Vagina (tissue), 2 donors: ENCODE measurements at regions not wholly inside any gene's neighbourhood (a gene's known extent, or its start where the extent isn't known, plus 50 kb on each side); places are given as distances from the start of the nearest gene placed in this dataset.

ENCODE experiments used
- DNase-seq, 2 donors: peaks; one replicate each; pipeline ENCODE4 v3.0.0-alpha.2; 2017; ENCODE audit errors: extremely low spot score in 2 of 2
- H3K27ac ChIP-seq: fragments of 200-600 bp; sonication (generic); one replicate; pipeline ENCODE4 v1.5.1; 2019
- H3K27me3 ChIP-seq: fragments of 200-600 bp; sonication (generic); one replicate; pipeline ENCODE4 v1.5.1; 2019
- H3K36me3 ChIP-seq, 2 donors: fragments of 200-600 bp; sonication (generic); one replicate each; pipeline ENCODE4 v1.5.1; 2017 to 2019
- H3K4me1 ChIP-seq: fragments of 200-600 bp; sonication (generic); one replicate; pipeline ENCODE4 v1.5.1; 2019
- H3K4me3 ChIP-seq, 2 donors: fragments of 200-600 bp; sonication (generic); 1 replicate in 1 of 2; 2 replicates in 1 of 2; pipeline ENCODE4 v1.5.1; 2016 to 2019
- H3K9me3 ChIP-seq: fragments of 200-600 bp; sonication (generic); one replicate; pipeline ENCODE4 v1.5.1; 2019
- CTCF ChIP-seq, 3 experiments: fragments of 450-650 bp in 2 of 3; fragments of 200-600 bp in 1 of 3; sonication (generic) in 1 of 3; IDR thresholded peaks; one replicate each; pipeline ENCODE4 v1.5.1; 2017 to 2019; ENCODE audit warnings: antibody characterized with exemption in 3 of 3, mild to moderate bottlenecking in 2 of 3, moderate library complexity in 2 of 3
- POLR2A ChIP-seq, 2 donors: fragments of 450-650 bp; IDR thresholded peaks; one replicate each; pipeline ENCODE4 v1.6.1; 2017; ENCODE audit warnings: antibody characterized with exemption in 2 of 2, mild to moderate bottlenecking in 2 of 2, moderate library complexity in 2 of 2
- POLR2AphosphoS5 ChIP-seq, 2 donors: sonication (generic); formaldehyde crosslinking; IDR thresholded peaks; one replicate each; pipeline ENCODE4 v1.9.0; 2017; ENCODE audit warnings: antibody characterized with exemption in 2 of 2, mild to moderate bottlenecking in 2 of 2, low read depth in 1 of 2; ENCODE audit not compliant: insufficient read depth in 1 of 2
- intact Hi-C: fragments of 100-400 bp; cut with DNase I; formaldehyde crosslinking; loops from one replicate; pipeline ENCODE4 v1.15.1; 2023

DNA sequence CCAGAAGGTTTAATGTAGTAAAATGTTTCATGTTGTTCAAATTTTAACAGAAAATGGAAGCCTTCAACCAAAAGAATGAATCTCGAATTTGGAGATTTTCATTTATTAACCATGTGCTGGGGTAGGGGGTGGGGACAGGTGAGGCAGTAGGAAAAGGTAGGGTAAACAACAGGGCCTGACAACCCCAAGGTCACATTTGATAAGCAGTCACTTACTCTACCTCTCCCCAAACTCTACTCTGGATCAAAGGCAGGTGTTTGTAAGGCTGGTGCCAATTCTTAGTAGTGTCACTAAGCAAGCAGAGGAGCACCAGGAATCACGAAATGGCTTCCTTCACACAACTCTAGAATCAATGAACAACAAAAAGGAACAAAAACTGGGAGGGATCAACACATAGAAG lies 138.0 kb downstream of the ZFAND4 start:
- Histone ChIP-seq H3K27ac (no peak overlapping the region), H3K4me3 (no peak overlapping the region), H3K36me3 (no peaks in the 10 kb centered on the region), H3K4me1 (no peaks in the 10 kb centered on the region), H3K9me3 (no peaks in the 10 kb centered on the region), H3K27me3 (no peaks in the 10 kb centered on the region)
- intact Hi-C loops = no loop called here
- TF ChIP-seq POLR2AphosphoS5 (IDR thresholded peaks at IDR 0.05; ENCODE audit: insufficient read depth in 1 of 2, low read depth in 1 of 2) (no peak), CTCF (IDR thresholded peaks at IDR 0.05) (no peak), POLR2A (IDR thresholded peaks at IDR 0.05) (no peak)
- no peak for DNase-seq

DNA sequence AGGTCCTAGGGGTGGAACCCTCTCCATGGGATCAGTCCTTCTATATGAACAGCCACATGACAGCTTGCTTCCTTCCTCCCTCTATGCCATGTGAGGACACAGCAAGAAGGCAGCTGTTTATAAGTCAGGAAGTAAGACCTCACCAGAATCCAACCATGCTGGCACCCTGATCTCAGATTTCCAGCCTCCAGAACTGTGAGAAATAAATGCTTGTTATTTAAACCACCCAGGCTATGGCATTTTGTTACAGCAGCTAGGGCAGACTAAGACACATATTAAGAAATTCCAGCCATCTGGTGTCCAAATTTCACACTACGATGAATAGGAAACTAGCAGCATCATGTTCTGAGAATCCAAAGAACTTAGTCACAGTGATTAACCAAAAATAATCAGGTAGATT lies 140.1 kb downstream of the ZFAND4 start:
- no peaks in the 10 kb centered on the region for H3K36me3 ChIP-seq
- TF ChIP-seq POLR2AphosphoS5 (IDR thresholded peaks at IDR 0.05; ENCODE audit: insufficient read depth in 1 of 2, low read depth in 1 of 2) (no peak), POLR2A (IDR thresholded peaks at IDR 0.05) (no peak), CTCF (IDR thresholded peaks at IDR 0.05) (no peak)
- no peaks in the 10 kb centered on the region for H3K4me1 ChIP-seq
- no peaks in the 10 kb centered on the region for H3K27me3 ChIP-seq
- intact Hi-C loops = no loop called here
- H3K4me3 ChIP-seq = no peak overlapping the region
- no peak for DNase-seq
- no peaks in the 10 kb centered on the region for H3K9me3 ChIP-seq
- no peak overlapping the region for H3K27ac ChIP-seq

DNA sequence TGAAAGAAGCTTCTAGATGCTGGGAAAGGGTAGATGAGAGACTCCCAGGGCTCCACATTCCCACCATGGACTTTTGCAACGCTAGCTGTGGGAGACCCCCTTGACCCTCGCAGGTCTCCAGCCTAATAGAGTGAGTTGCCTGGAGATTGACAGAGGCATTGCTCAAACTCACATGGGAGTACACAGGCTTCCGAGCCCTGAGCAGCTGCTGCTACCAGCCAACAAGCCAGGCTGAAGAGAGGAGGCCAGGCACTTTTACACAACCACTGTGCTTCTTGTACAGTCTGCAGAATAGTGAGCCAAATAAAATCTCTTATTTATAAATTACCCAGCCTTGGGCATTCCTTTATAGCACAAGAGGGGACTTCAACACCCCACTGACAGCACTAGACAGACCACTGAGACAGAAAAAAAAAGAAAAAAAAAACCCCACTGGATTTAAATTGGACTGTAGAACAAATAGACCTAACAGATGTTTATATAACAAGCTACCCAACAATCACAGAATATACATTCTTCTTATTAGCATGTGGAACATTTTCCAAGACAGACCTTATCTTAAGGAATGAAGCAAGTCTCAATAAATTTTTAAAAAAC lies 146.2 kb downstream of the ZFAND4 start:
- DNase-seq = no peak
- Histone ChIP-seq H3K4me3 (no peak overlapping the region), H3K9me3 (no peaks in the 10 kb centered on the region), H3K36me3 (no peaks in the 10 kb centered on the region), H3K4me1 (no peaks in the 10 kb centered on the region), H3K27me3 (no peaks in the 10 kb centered on the region), H3K27ac (no peak overlapping the region)
- no peak for TF ChIP-seq POLR2AphosphoS5 (IDR thresholded peaks at IDR 0.05; ENCODE audit: insufficient read depth in 1 of 2, low read depth in 1 of 2)
- TF ChIP-seq POLR2A (IDR thresholded peaks at IDR 0.05) = no peak
- TF ChIP-seq CTCF (IDR thresholded peaks at IDR 0.05) = no peak
- intact Hi-C loops = no loop called here

GRCh38 chr10:45520476-45520875 lies 146.5 kb downstream of the ALOX5 start:
- H3K27me3 ChIP-seq = no peaks in the 10 kb centered on the region
- TF ChIP-seq POLR2AphosphoS5 (IDR thresholded peaks at IDR 0.05; ENCODE audit: insufficient read depth in 1 of 2, low read depth in 1 of 2) (no peak), POLR2A (IDR thresholded peaks at IDR 0.05) (no peak), CTCF (IDR thresholded peaks at IDR 0.05) (no peak)
- peaks cover 7% of the 10 kb centered on the region for H3K4me1 ChIP-seq

DNA sequence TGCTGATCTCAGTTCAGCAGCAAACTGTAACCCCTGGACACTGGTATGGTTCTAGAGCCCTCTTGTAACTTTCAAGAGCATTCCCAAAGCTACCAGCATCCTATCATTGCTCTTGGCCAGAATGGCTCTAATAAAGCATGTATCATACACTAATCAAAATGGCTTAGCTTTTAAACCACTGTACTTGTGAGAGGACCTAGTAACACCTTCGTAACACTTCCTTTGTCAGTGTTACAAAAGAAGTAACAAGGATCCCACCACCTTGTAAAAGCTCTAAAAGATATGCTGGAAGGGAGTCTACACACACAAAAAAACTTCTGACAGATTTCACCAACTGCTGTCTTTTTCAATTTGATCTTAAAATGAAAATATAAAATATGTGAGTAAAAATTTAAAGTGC lies 144.7 kb downstream of the ALOX5 start:
- TF ChIP-seq POLR2A (IDR thresholded peaks at IDR 0.05) (no peak), CTCF (IDR thresholded peaks at IDR 0.05) (no peak), POLR2AphosphoS5 (IDR thresholded peaks at IDR 0.05; ENCODE audit: insufficient read depth in 1 of 2, low read depth in 1 of 2) (no peak)
- intact Hi-C loops = no loop called here
- Histone ChIP-seq H3K4me3 (no peak overlapping the region), H3K27me3 (no peaks in the 10 kb centered on the region), H3K9me3 (no peaks in the 10 kb centered on the region), H3K27ac (no peak overlapping the region), H3K36me3 (no peaks in the 10 kb centered on the region), H3K4me1 (peaks cover 17% of the 10 kb centered on the region)
- no peak for DNase-seq

More at GRCh38 chr10:45520476-45520875, 146.5 kb downstream of the ALOX5 start:
- H3K36me3 ChIP-seq = no peaks in the 10 kb centered on the region
- no peaks in the 10 kb centered on the region for H3K9me3 ChIP-seq
- no peak overlapping the region for H3K4me3 ChIP-seq
- no peak for DNase-seq
- intact Hi-C loops = no loop called here
- no peak overlapping the region for H3K27ac ChIP-seq
